ENCODE measurements at regions not wholly inside any gene's neighbourhood (a gene's known extent, or its start where the extent isn't known, plus 50 kb on each side); places are given as distances from the start of the nearest gene placed in this dataset.

DNA sequence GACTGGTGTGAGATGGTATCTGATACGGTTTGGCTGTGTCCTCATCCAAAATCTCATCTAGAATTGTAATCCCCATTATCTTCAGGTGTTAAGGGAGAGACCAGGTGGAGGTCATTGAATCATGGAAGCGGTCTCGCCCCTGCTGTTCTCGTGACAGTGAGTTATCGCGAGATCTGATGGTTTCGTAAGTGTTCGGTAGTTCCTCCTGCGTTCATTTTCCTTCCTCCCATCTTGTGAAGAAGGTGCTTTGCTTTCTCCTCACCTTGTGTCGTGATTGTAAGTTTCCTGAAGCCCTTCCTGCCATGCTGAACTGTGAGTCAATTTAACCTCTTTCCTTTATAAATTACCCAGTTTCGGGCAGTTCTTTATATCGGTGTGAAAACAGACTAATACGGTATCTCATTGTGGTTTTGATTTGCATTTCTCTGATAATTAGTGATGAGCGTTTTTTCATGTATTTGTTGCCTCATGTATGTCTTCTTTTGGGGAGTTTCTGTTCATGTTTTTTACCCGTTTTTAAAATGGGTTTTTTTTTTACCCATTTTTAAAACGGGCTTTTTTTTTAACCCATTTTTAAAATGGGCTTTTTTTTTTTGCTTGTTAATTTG, 102.8 kb upstream of the SLC10A2 start:
- TF ChIP-seq, protein P1, sequence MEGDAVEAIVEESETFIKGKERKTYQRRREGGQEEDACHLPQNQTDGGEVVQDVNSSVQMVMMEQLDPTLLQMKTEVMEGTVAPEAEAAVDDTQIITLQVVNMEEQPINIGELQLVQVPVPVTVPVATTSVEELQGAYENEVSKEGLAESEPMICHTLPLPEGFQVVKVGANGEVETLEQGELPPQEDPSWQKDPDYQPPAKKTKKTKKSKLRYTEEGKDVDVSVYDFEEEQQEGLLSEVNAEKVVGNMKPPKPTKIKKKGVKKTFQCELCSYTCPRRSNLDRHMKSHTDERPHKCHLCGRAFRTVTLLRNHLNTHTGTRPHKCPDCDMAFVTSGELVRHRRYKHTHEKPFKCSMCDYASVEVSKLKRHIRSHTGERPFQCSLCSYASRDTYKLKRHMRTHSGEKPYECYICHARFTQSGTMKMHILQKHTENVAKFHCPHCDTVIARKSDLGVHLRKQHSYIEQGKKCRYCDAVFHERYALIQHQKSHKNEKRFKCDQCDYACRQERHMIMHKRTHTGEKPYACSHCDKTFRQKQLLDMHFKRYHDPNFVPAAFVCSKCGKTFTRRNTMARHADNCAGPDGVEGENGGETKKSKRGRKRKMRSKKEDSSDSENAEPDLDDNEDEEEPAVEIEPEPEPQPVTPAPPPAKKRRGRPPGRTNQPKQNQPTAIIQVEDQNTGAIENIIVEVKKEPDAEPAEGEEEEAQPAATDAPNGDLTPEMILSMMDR (IDR thresholded peaks at IDR 0.05) = no peak
- TF ChIP-seq POLR2A (IDR thresholded peaks at IDR 0.05) = no peak
